Sigmoid colon (tissue), 6 donors: ENCODE measurements at regions not wholly inside any gene's neighbourhood (a gene's known extent, or its start where the extent isn't known, plus 50 kb on each side); places are given as distances from the start of the nearest gene placed in this dataset.

Source experiments
- DNase-seq: peaks from one replicate; pipeline ENCODE4 v3.0.0-alpha.2; 2019
- H3K27ac ChIP-seq, 4 donors: fragments of 200-600 bp; sonication (generic); one replicate each; pipeline ENCODE4 v1.5.1; 2016 to 2019; ENCODE audit warnings: mild to moderate bottlenecking in 1 of 4
- H3K27me3 ChIP-seq, 3 donors: fragments of 200-600 bp; sonication (generic); one replicate each; pipeline ENCODE4 v1.5.1; 2019; ENCODE audit warnings: mild to moderate bottlenecking in 1 of 3
- H3K36me3 ChIP-seq, 4 donors: fragments of 200-600 bp; sonication (generic); one replicate each; pipeline ENCODE4 v1.5.1; 2016 to 2019
- H3K4me1 ChIP-seq, 4 donors: fragments of 200-600 bp; sonication (generic); one replicate each; pipeline ENCODE4 v1.5.1; 2017 to 2019
- H3K4me3 ChIP-seq, 4 donors: fragments of 200-600 bp; sonication (generic); one replicate each; pipeline ENCODE4 v1.5.1; 2017 to 2019; ENCODE audit warnings: mild to moderate bottlenecking in 2 of 4, moderate library complexity in 1 of 4
- H3K9me3 ChIP-seq, 4 donors: fragments of 200-600 bp in 3 of 4; sonication (generic) in 3 of 4; one replicate each; pipeline versions ENCODE4 v1.5.1 to v1.6.1; 2013 to 2019
- CTCF ChIP-seq, 4 experiments: fragments of 450-650 bp in 3 of 4; fragments of 200-600 bp in 1 of 4; IDR thresholded peaks; one replicate each; pipeline ENCODE4 v1.5.1; 2016 to 2019; ENCODE audit warnings: antibody characterized with exemption in 4 of 4, mild to moderate bottlenecking in 3 of 4, moderate library complexity in 2 of 4
- EP300 ChIP-seq, 4 donors: sonication (generic); formaldehyde crosslinking; IDR thresholded peaks; one replicate each; pipeline ENCODE4 v1.6.1; 2017; ENCODE audit warnings: antibody characterized with exemption in 4 of 4
- POLR2A ChIP-seq, 2 donors: fragments of 450-650 bp; IDR thresholded peaks; one replicate each; pipeline ENCODE4 v1.6.1; 2016; ENCODE audit warnings: antibody characterized with exemption in 2 of 2, mild to moderate bottlenecking in 2 of 2, moderate library complexity in 2 of 2
- POLR2AphosphoS5 ChIP-seq, 4 donors: sonication (generic); formaldehyde crosslinking; IDR thresholded peaks; one replicate each; pipeline ENCODE4 v1.6.1; 2017; ENCODE audit warnings: antibody characterized with exemption in 4 of 4
- WGBS, 2 donors: extraction: QIAGEN DNeasy Blood & Tissue Kit; methylation state at CpG; one replicate each; pipeline ENCODE4 v1.1.7; 2013; 5-methylcytosine and 5-hydroxymethylcytosine counted together
- intact Hi-C: fragments of 100-400 bp; cut with DNase I; formaldehyde crosslinking; loops from one replicate; pipeline ENCODE4 v1.15.1; 2023
- donor health status: healthy with polysubstance abuse.
- donor health status: healthy.

DNA sequence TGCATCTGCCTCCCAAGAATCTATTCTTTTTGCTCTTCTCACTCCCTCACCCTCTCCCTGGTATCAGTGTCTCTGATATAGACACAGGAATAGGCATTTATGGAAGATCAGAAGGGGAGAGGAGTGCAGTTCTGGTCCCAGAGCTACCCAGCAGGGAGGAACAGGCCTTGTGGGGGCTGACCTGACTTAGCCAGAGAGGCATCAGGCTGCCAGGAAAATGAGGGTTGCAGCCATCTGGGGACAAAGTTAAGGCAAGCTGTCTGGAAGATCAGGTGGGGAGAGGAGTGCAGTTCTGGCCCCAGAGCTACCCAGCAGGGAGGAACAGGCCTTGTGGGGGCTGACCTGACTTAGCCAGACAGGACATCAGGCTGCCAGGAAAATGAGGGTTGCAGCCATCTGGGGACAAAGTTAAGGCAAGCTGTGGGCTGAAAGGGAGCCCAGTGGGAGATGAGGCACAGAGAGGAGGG lies 69.9 kb upstream of the HK2 start:
- Histone ChIP-seq H3K36me3 (no peaks in the 10 kb centered on the region), H3K9me3 (no peaks in the 10 kb centered on the region), H3K27ac (no peak overlapping the region), H3K27me3 (no peaks in the 10 kb centered on the region), H3K4me3 (no peak overlapping the region), H3K4me1 (peaks cover 0 to 18% (median 6%) of the 10 kb centered on the region in 4 donors)
- no peak for TF ChIP-seq POLR2AphosphoS5 (IDR thresholded peaks at IDR 0.05)
- no peak for DNase-seq
- intact Hi-C loops = no loop called here

GRCh38 chr2:74764429-74765272 lies 69.3 kb upstream of the HK2 start:
- Histone ChIP-seq H3K4me1 (peaks cover 0 to 19% (median 6%) of the 10 kb centered on the region in 4 donors), H3K27me3 (no peaks in the 10 kb centered on the region), H3K4me3 (no peak overlapping the region), H3K27ac (no peak overlapping the region), H3K9me3 (no peaks in the 10 kb centered on the region), H3K36me3 (no peaks in the 10 kb centered on the region)
- 56 to 71% methylated on average over 5 of the region's 5 CpGs for WGBS, 2 donors
- intact Hi-C loops = no loop called here
- no peak for DNase-seq
- no peak for TF ChIP-seq POLR2A (IDR thresholded peaks at IDR 0.05)
- TF ChIP-seq EP300 (IDR thresholded peaks at IDR 0.05) = no peak
- no peak for TF ChIP-seq CTCF (IDR thresholded peaks at IDR 0.05)
- no peak for TF ChIP-seq POLR2AphosphoS5 (IDR thresholded peaks at IDR 0.05)

GRCh38 chr2:74766780-74767179 lies 67.1 kb upstream of the HK2 start:
- H3K36me3 ChIP-seq = no peaks in the 10 kb centered on the region
- no peak for TF ChIP-seq POLR2A (IDR thresholded peaks at IDR 0.05)
- no peak for TF ChIP-seq POLR2AphosphoS5 (IDR thresholded peaks at IDR 0.05)
- no peak for TF ChIP-seq CTCF (IDR thresholded peaks at IDR 0.05)
- 96 to 97% methylated on average over 3 of the region's 3 CpGs for WGBS, 2 donors
- no peak overlapping the region for H3K27ac ChIP-seq
- H3K9me3 ChIP-seq = no peaks in the 10 kb centered on the region
- no peak overlapping the region for H3K4me3 ChIP-seq
- no peak for DNase-seq
- H3K27me3 ChIP-seq = no peaks in the 10 kb centered on the region
- intact Hi-C loops = no loop called here
- H3K4me1 ChIP-seq = peaks cover 0 to 19% (median 6%) of the 10 kb centered on the region in 4 donors

DNA sequence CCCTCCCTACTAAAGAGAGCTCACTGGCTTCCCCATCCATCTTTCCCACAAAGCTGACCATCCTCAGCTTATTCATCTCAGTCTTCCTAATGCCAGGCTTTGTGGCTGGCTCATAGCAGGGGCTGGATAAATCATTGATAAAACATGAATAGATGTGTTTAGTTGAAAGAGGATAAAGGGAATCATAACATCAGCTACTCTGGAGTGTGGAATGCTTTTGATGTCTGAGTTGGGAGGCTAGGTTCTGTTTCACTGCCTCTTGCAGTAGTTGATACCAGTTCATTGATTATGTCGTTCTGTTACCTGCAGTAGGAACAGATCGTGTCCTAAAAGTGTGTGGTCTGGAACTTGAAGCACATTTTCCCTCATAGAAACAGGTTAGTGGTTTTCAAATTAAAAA lies 66.3 kb upstream of the HK2 start:
- Histone ChIP-seq H3K36me3 (no peaks in the 10 kb centered on the region), H3K27ac (peak overlapping the region in 1 of 4 donors; percentile 65), H3K4me1 (peaks cover 0 to 19% (median 6%) of the 10 kb centered on the region in 4 donors), H3K9me3 (no peaks in the 10 kb centered on the region), H3K27me3 (no peaks in the 10 kb centered on the region), H3K4me3 (no peak overlapping the region)
- TF ChIP-seq EP300 (IDR thresholded peaks at IDR 0.05) = no peak
- TF ChIP-seq POLR2A (IDR thresholded peaks at IDR 0.05) = no peak
- TF ChIP-seq CTCF (IDR thresholded peaks at IDR 0.05) = no peak
- no peak for TF ChIP-seq POLR2AphosphoS5 (IDR thresholded peaks at IDR 0.05)
- intact Hi-C loops = no loop called here
- 91 to 92% methylated on average over 2 of the region's 2 CpGs for WGBS, 2 donors
- no peak for DNase-seq

DNA sequence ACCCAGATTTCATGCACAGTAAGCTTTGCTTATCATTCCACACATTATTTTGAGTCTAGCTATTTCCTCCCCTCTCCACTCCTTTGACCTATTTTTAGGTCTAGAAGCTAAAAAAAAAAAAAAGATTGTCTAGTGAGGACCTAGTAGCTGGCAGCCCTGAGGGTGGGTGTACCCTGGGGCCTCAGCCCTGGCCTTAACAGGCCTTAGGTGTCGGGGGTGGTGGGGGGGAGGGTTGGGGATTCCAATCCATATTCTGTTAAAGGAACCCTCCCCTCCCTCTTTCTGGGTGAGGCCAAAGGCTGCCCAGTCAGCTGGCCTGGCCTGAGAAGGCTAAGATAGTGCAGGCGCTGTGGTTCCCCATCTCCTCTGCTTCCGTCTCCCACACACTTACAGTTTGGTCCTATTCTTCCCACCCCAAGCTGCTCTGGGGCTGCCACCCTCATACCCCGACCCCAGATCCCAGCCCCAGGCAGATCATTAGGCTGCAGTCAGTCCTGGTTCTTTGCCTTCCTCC lies 65.5 kb upstream of the HK2 start:
- TF ChIP-seq POLR2AphosphoS5 (IDR thresholded peaks at IDR 0.05) (no peak), POLR2A (IDR thresholded peaks at IDR 0.05) (no peak), EP300 (IDR thresholded peaks at IDR 0.05) (no peak), CTCF (IDR thresholded peaks at IDR 0.05) (no peak)
- H3K36me3 ChIP-seq = no peaks in the 10 kb centered on the region
- 69 to 83% methylated on average over 4 of the region's 4 CpGs for WGBS, 2 donors
- H3K9me3 ChIP-seq = no peaks in the 10 kb centered on the region
- H3K27ac ChIP-seq = peak overlapping the region in 3 of 4 donors; percentile 28 to 65 (median 47)
- DNase-seq = no peak
- no peak overlapping the region for H3K4me3 ChIP-seq
- no peaks in the 10 kb centered on the region for H3K27me3 ChIP-seq
- intact Hi-C loops = no loop called here
- peaks cover 0 to 19% (median 6%) of the 10 kb centered on the region in 4 donors for H3K4me1 ChIP-seq
